GM06990 (cell line): ENCODE measurements at regions not wholly inside any gene's neighbourhood (a gene's known extent, or its start where the extent isn't known, plus 50 kb on each side); places are given as distances from the start of the nearest gene placed in this dataset.

ENCODE experiments used
- DNase-seq: peaks from one replicate; pipeline ENCODE4 v3.0.0-alpha.2; 2011; ENCODE audit not compliant: insufficient read length; ENCODE audit errors: extremely low read depth
- H3K27me3 ChIP-seq: replicated peaks from 2 replicates; pipeline ENCODE4 v1.6.0; 2011; ENCODE audit warnings: low read length; ENCODE audit not compliant: control insufficient read depth, insufficient read depth
- H3K36me3 ChIP-seq: 2 replicates; pipeline ENCODE4 v1.5.1; 2011; ENCODE audit warnings: low read length; ENCODE audit not compliant: control insufficient read depth, insufficient read depth
- H3K4me3 ChIP-seq: replicated peaks from 2 replicates; pipeline ENCODE4 v1.5.1; 2011; ENCODE audit warnings: low read depth, mild to moderate bottlenecking, control low read depth, low read length
- TF ChIP-seq, protein P1 (sequence below): IDR thresholded peaks from 2 replicates; pipeline ENCODE4 v1.5.1; 2011; ENCODE audit warnings: low read length, control low read depth, mild to moderate bottlenecking, inconsistent platforms; ENCODE audit not compliant: insufficient read depth, poor library complexity, severe bottlenecking

DNA sequence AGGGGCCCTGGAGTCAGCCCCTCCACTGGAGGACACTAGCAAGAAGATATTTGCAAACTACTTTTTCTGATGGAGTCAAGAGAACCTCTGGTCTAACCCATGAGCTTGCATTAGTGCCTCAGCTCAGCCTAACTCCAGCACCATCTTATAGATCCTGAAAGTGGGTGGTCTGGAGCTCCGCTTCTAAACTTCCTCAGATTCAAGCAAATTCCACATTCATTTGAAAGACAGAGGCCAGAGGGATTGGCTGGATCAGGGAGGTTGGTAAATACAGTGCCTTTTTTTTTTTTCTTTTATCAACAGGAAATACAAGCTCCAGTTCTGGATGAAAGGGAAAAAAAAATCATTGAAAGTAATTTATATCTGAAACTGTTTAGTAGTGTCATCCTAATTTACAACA is 99.9 kb downstream of the ENC1 start:
- H3K27me3 ChIP-seq = no peaks in the 10 kb centered on the region
- H3K4me3 ChIP-seq = no peak overlapping the region
- TF ChIP-seq, protein P1, sequence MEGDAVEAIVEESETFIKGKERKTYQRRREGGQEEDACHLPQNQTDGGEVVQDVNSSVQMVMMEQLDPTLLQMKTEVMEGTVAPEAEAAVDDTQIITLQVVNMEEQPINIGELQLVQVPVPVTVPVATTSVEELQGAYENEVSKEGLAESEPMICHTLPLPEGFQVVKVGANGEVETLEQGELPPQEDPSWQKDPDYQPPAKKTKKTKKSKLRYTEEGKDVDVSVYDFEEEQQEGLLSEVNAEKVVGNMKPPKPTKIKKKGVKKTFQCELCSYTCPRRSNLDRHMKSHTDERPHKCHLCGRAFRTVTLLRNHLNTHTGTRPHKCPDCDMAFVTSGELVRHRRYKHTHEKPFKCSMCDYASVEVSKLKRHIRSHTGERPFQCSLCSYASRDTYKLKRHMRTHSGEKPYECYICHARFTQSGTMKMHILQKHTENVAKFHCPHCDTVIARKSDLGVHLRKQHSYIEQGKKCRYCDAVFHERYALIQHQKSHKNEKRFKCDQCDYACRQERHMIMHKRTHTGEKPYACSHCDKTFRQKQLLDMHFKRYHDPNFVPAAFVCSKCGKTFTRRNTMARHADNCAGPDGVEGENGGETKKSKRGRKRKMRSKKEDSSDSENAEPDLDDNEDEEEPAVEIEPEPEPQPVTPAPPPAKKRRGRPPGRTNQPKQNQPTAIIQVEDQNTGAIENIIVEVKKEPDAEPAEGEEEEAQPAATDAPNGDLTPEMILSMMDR = no peak
- no peaks in the 10 kb centered on the region for H3K36me3 ChIP-seq
- DNase-seq = no peak

DNA sequence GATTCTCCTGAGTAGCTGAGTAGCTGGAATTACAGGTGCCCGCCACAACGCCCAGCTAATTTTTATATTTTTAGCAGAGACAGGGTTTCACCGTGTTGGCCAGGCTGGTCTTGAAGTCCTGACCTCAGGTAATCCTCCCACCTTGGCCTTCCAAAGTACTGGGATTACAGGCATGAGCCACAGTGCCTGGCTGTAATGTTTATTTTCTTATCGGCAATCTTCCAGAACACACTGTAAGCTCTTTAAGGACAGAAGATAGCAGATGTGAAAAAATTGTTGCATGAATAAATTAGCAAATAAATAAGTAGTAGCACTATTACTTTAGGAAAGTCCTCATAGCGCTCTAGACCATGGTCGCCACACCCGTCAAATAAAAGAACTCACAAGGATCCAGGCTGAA is 100.5 kb downstream of the ENC1 start:
- no peaks in the 10 kb centered on the region for H3K27me3 ChIP-seq
- H3K36me3 ChIP-seq = no peaks in the 10 kb centered on the region
- no peak for DNase-seq
- TF ChIP-seq, protein P1 = no peak
- no peak overlapping the region for H3K4me3 ChIP-seq

DNA sequence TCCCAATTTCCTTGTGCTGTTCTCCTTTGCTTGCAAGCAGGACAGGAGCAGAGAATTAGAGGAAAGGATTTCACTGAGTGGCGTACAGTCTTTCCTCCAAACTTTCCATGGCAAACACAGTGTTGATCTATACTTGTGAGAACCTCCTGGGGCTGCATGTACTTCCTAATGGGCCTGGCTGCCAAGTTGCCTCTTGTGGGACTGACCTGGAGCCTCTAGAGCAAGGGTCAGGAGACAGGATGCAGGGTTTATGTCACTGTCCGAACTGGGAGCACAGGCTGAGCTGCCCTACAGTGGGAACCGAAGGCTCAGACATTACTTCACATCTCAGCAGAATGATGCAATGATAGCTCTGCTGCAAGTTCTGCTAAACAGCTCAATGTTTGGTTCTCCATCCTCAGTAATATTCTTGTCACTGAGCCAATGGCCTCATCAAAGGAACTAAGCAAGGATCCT is 102.3 kb downstream of the ENC1 start:
- Histone ChIP-seq H3K4me3 (no peak overlapping the region), H3K27me3 (no peaks in the 10 kb centered on the region), H3K36me3 (no peaks in the 10 kb centered on the region)
- no peak for DNase-seq
- TF ChIP-seq, protein P1 = no peak

DNA sequence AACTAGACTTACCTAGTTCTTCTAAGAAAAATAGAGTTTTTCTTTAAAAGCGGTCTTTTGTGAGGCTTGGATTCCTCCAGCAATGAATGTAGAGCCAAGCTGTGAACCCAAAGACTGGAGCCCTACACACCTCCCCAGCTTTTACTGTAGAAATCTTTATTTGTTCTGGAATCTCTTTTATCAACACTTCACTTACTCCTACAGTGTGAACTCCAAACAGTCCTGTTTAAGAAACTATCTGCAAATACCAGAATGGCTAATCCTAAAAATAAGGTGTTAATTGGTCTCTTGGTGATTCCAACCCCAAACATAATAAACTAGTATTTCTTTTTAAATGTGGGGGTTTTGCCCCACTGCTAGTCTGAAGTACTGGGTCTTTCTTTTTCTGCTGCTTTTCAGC is 103.9 kb downstream of the ENC1 start:
- DNase-seq = no peak
- TF ChIP-seq, protein P1 = no peak
- H3K36me3 ChIP-seq = no peaks in the 10 kb centered on the region
- no peaks in the 10 kb centered on the region for H3K27me3 ChIP-seq
- no peak overlapping the region for H3K4me3 ChIP-seq

DNA sequence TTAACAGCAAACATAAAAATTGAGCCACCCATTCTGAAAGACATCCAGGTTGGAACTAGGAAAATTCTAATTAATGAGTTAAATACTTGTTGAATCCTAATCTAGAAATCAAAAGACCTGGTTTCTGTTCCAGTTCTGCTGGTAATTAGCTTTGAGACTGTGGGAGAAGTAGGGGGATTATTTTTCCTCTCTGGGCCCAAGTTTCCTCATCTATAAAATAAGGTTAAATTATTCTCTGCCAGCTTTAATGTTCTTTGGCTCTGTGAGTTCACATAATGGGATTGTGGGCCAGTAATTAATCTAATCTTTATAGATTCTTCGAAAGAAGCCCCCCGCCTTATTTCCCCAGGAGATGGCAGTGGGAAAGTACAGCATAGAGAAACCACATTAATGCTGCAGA is 104.6 kb downstream of the ENC1 start:
- no peak for DNase-seq
- TF ChIP-seq, protein P1 = no peak
- no peak overlapping the region for H3K4me3 ChIP-seq
- H3K36me3 ChIP-seq = no peaks in the 10 kb centered on the region
- no peaks in the 10 kb centered on the region for H3K27me3 ChIP-seq
